ENCODE measurements at regions not wholly inside any gene's neighbourhood (a gene's known extent, or its start where the extent isn't known, plus 50 kb on each side); places are given as distances from the start of the nearest gene placed in this dataset.

- FAIRE-seq = no peak
- CTCF ChIA-PET = interaction anchor here (1.2 kb wide), 1 partner anchor 24 kb away, joined by 5 read pairs; no protein-coding TSS in a partner anchor
Observed at GRCh38 chr4:155071962-155072361, 136.5 kb upstream of the NPY2R start.

GRCh38 chr4:155072417-155072816 is 136.0 kb upstream of the NPY2R start:
- no TSS peak for BruUV-seq (replicated peaks)
- CTCF ChIA-PET = interaction anchor here (1.2 kb wide), 1 partner anchor 25 kb away, joined by 5 read pairs; no protein-coding TSS in a partner anchor
- POLR2A ChIA-PET = no interaction called here

More at GRCh38 chr4:155071962-155072361, 136.5 kb upstream of the NPY2R start:
- POLR2A ChIA-PET = no interaction called here
- no peaks in the 10 kb centered on the region for H3K9me3 ChIP-seq (replicated peaks; ENCODE audit: control insufficient read depth, insufficient read depth, low read length)
- no peak overlapping the region for H2AFZ ChIP-seq (ENCODE audit: low read depth, low read length)
- H3K27ac ChIP-seq (ENCODE audit: insufficient read depth, low read depth, low read length) = no peak overlapping the region
- H3K4me1 ChIP-seq (ENCODE audit: control insufficient read depth, extremely low read depth, insufficient read depth, low read length) = no peaks in the 10 kb centered on the region
- dilution Hi-C loops (cut with MboI; ENCODE audit: extremely low pct_ligation_motif_present, low sequenced_read_pairs) = no loop called here
- no peak overlapping the region for H3K4me3 ChIP-seq (replicated peaks in 1 of 3; ENCODE audit: insufficient read depth in 1 of 3, low read depth in 1 of 3, low read length in 3 of 3)
- H3K9ac ChIP-seq (replicated peaks; ENCODE audit: extremely low read depth, insufficient read depth, low read length) = no peak overlapping the region
- no peaks in the 10 kb centered on the region for H3K36me3 ChIP-seq (ENCODE audit: control insufficient read depth in 2 of 2, extremely low read depth in 1 of 2, insufficient read depth in 2 of 2, low read length in 2 of 2)
- intact Hi-C loops (cut with micrococcal nuclease) = no loop called here
- H4K20me1 ChIP-seq (replicated peaks; ENCODE audit: control insufficient read depth, extremely low read depth, insufficient read depth, low read length) = no peaks in the 10 kb centered on the region
- H3K4me2 ChIP-seq (ENCODE audit: insufficient read depth, low read length) = no peak overlapping the region
- no peak for TF ChIP-seq FOS (IDR thresholded peaks at IDR 0.05; ENCODE audit: borderline replicate concordance, insufficient read depth, low read length)
- TF ChIP-seq CTCF (IDR thresholded peaks at IDR 0.05; ENCODE audit: extremely low read depth in 1 of 2, insufficient read depth in 1 of 2, low read depth in 1 of 2, low read length in 2 of 2) = no peak
- TF ChIP-seq POLR2AphosphoS5 (IDR thresholded peaks at IDR 0.05; ENCODE audit: insufficient read depth, low read depth, low read length) = no peak
- no peak for TF ChIP-seq JUN (IDR thresholded peaks at IDR 0.05; ENCODE audit: borderline replicate concordance, insufficient read depth, insufficient read length, low read depth)
- no peaks in the 10 kb centered on the region for H3K79me2 ChIP-seq (ENCODE audit: control insufficient read depth, insufficient read depth, low read length)
- BruUV-seq (replicated peaks) = no TSS peak
- DNase-seq (ENCODE audit: low read depth, low spot score) = peak; percentile 13
- no peaks in the 10 kb centered on the region for H3K27me3 ChIP-seq (ENCODE audit: control insufficient read depth in 2 of 2, insufficient read depth in 2 of 2, low read length in 2 of 2)
- H3K9me1 ChIP-seq (replicated peaks; ENCODE audit: control insufficient read depth, extremely low read depth, insufficient read depth, low read length) = no peaks in the 10 kb centered on the region

More at GRCh38 chr4:155072417-155072816, 136.0 kb upstream of the NPY2R start:
- Histone ChIP-seq H3K27ac (ENCODE audit: insufficient read depth, low read depth, low read length) (no peak overlapping the region), H3K79me2 (ENCODE audit: control insufficient read depth, insufficient read depth, low read length) (no peaks in the 10 kb centered on the region), H4K20me1 (replicated peaks; ENCODE audit: control insufficient read depth, extremely low read depth, insufficient read depth, low read length) (no peaks in the 10 kb centered on the region), H3K36me3 (ENCODE audit: control insufficient read depth in 2 of 2, extremely low read depth in 1 of 2, insufficient read depth in 2 of 2, low read length in 2 of 2) (no peaks in the 10 kb centered on the region), H3K4me1 (ENCODE audit: control insufficient read depth, extremely low read depth, insufficient read depth, low read length) (no peaks in the 10 kb centered on the region), H3K27me3 (ENCODE audit: control insufficient read depth in 2 of 2, insufficient read depth in 2 of 2, low read length in 2 of 2) (no peaks in the 10 kb centered on the region), H2AFZ (ENCODE audit: low read depth, low read length) (no peak overlapping the region), H3K4me2 (ENCODE audit: insufficient read depth, low read length) (no peak overlapping the region), H3K9me1 (replicated peaks; ENCODE audit: control insufficient read depth, extremely low read depth, insufficient read depth, low read length) (no peaks in the 10 kb centered on the region), H3K9me3 (replicated peaks; ENCODE audit: control insufficient read depth, insufficient read depth, low read length) (no peaks in the 10 kb centered on the region), H3K9ac (replicated peaks; ENCODE audit: extremely low read depth, insufficient read depth, low read length) (no peak overlapping the region), H3K4me3 (replicated peaks in 1 of 3; ENCODE audit: insufficient read depth in 1 of 3, low read depth in 1 of 3, low read length in 3 of 3) (no peak overlapping the region)
- TF ChIP-seq GATA2 (IDR thresholded peaks at IDR 0.05; ENCODE audit: insufficient read depth, insufficient read length, low read depth, low read length) (no peak), POLR2AphosphoS5 (IDR thresholded peaks at IDR 0.05; ENCODE audit: insufficient read depth, low read depth, low read length) (no peak), MAX (IDR thresholded peaks at IDR 0.05; ENCODE audit: insufficient read depth, insufficient read length) (no peak), CTCF (IDR thresholded peaks at IDR 0.05; ENCODE audit: extremely low read depth in 1 of 2, insufficient read depth in 1 of 2, low read depth in 1 of 2, low read length in 2 of 2) (no peak), EZH2 (IDR thresholded peaks at IDR 0.05; ENCODE audit: borderline replicate concordance, low read depth, low read length, severe bottlenecking) (no peak), MYC (IDR thresholded peaks at IDR 0.05; ENCODE audit: low read depth, low read length) (no peak), POLR2A (IDR thresholded peaks at IDR 0.05; ENCODE audit: low read depth, low read length) (no peak), JUN (IDR thresholded peaks at IDR 0.05; ENCODE audit: borderline replicate concordance, insufficient read depth, insufficient read length, low read depth) (no peak), FOS (IDR thresholded peaks at IDR 0.05; ENCODE audit: borderline replicate concordance, insufficient read depth, low read length) (no peak)
- dilution Hi-C loops (cut with MboI; ENCODE audit: extremely low pct_ligation_motif_present, low sequenced_read_pairs) = no loop called here
- intact Hi-C loops (cut with micrococcal nuclease) = no loop called here
- FAIRE-seq = no peak
- no peak for DNase-seq (ENCODE audit: low read depth, low spot score)
